OCI-LY3 (cell line): ENCODE measurements at regions not wholly inside any gene's neighbourhood (a gene's known extent, or its start where the extent isn't known, plus 50 kb on each side); places are given as distances from the start of the nearest gene placed in this dataset.

ENCODE experiments used
- H2AFZ ChIP-seq: fragments of 200-600, 300-600 bp; shearing (Covaris generic); 2 replicates; pipeline ENCODE4 v1.6.0; 2014; ENCODE audit warnings: antibody characterized with exemption, low read depth, low read length
- H3K27ac ChIP-seq: fragments of 200-600, 300-600 bp; sonication (generic); 2 replicates; pipeline ENCODE4 v1.5.1; 2014; ENCODE audit warnings: mild to moderate bottlenecking, low read length, moderate library complexity, mixed read lengths
- H3K27me3 ChIP-seq: fragments of 200-600, 300-600 bp; sonication (generic); 2 replicates; pipeline ENCODE4 v1.6.1; 2014; ENCODE audit warnings: low read depth, low read length, mixed read lengths
- H3K36me3 ChIP-seq: fragments of 200-600, 300-600 bp; sonication (generic); replicated peaks from 2 replicates; pipeline ENCODE3; 2014; ENCODE audit warnings: low read depth, low read length, mixed read lengths
- H3K4me1 ChIP-seq: fragments of 300-600, 200-600 bp; sonication (generic); 2 replicates; pipeline ENCODE4 v1.6.1; 2014; ENCODE audit warnings: low read length, mixed read lengths
- H3K4me2 ChIP-seq: fragments of 200-600, 300-600 bp; sonication (generic); 2 replicates; pipeline ENCODE4 v1.6.1; 2014; ENCODE audit warnings: low read length, mixed read lengths
- H3K4me3 ChIP-seq: fragments of 300-600, 200-600 bp; sonication (generic); 2 replicates; pipeline ENCODE4 v1.5.1; 2014; ENCODE audit warnings: antibody characterized with exemption, mild to moderate bottlenecking, low read length, moderate library complexity
- H3K79me2 ChIP-seq: fragments of 300-600, 200-600 bp; shearing (Covaris generic); 2 replicates; pipeline ENCODE4 v1.6.1; 2014; ENCODE audit warnings: mild to moderate bottlenecking, low read length, mixed read lengths
- H3K9ac ChIP-seq: fragments of 300-600, 200-600 bp; shearing (Covaris generic); 2 replicates; pipeline ENCODE4 v1.6.0; 2014; ENCODE audit warnings: mild to moderate bottlenecking, low read length, moderate library complexity
- H3K9me3 ChIP-seq: fragments of 200-600, 300-600 bp; shearing (Covaris generic); 2 replicates; pipeline ENCODE4 v1.6.1; 2014; ENCODE audit warnings: low read length, mixed read lengths; ENCODE audit not compliant: insufficient read depth
- H4K20me1 ChIP-seq: fragments of 200-600, 300-600 bp; sonication (generic); 2 replicates; pipeline ENCODE4 v1.6.1; 2016; ENCODE audit warnings: low read length, mixed read lengths; ENCODE audit not compliant: insufficient read depth
- CTCF ChIP-seq: fragments of 200-600, 300-600 bp; sonication (generic); IDR thresholded peaks from 2 replicates; pipeline ENCODE4 v1.5.1; 2014; ENCODE audit warnings: antibody characterized with exemption, low read length, low read depth
- EZH2phosphoT487 ChIP-seq: fragments of 200-600 bp; shearing (Covaris generic); IDR thresholded peaks from 2 replicates; pipeline ENCODE4 v1.6.1; 2018; ENCODE audit warnings: antibody characterized with exemption, mixed run types, low read depth

- Histone ChIP-seq H4K20me1 (no peaks in the 10 kb centered on the region), H3K4me3 (no peak overlapping the region), H3K36me3 (no peaks in the 10 kb centered on the region), H3K4me2 (no peak overlapping the region), H3K4me1 (no peaks in the 10 kb centered on the region), H3K9me3 (no peaks in the 10 kb centered on the region), H3K9ac (no peak overlapping the region), H3K27me3 (no peaks in the 10 kb centered on the region), H2AFZ (no peak overlapping the region), H3K79me2 (no peaks in the 10 kb centered on the region), H3K27ac (no peak overlapping the region)
- no peak for TF ChIP-seq CTCF
These were observed 515.1 kb upstream of the PLXNA2 start for GRCh38 chr1:208759255-208759654.

- Histone ChIP-seq H3K36me3 (no peaks in the 10 kb centered on the region), H3K27ac (no peak overlapping the region), H3K4me3 (no peak overlapping the region), H3K79me2 (no peaks in the 10 kb centered on the region), H3K27me3 (no peaks in the 10 kb centered on the region), H3K9ac (no peak overlapping the region), H3K4me1 (no peaks in the 10 kb centered on the region), H2AFZ (no peak overlapping the region), H3K4me2 (no peak overlapping the region), H4K20me1 (no peaks in the 10 kb centered on the region), H3K9me3 (no peaks in the 10 kb centered on the region)
- TF ChIP-seq EZH2phosphoT487 (no peak), CTCF (no peak)
These were observed 519.8 kb upstream of the PLXNA2 start for GRCh38 chr1:208763971-208764370.

- Histone ChIP-seq H3K27ac (no peak overlapping the region), H3K27me3 (0 out of 2 replicates have a peak, but pooled peaks cover 2% of the 10 kb centered on the region), H3K4me2 (no peak overlapping the region), H3K9me3 (no peaks in the 10 kb centered on the region), H3K4me3 (no peak overlapping the region), H2AFZ (no peak overlapping the region), H3K36me3 (no peaks in the 10 kb centered on the region), H4K20me1 (no peaks in the 10 kb centered on the region), H3K4me1 (no peaks in the 10 kb centered on the region), H3K9ac (no peak overlapping the region), H3K79me2 (no peaks in the 10 kb centered on the region)
- TF ChIP-seq CTCF, result no peak
- TF ChIP-seq EZH2phosphoT487, result no peak
These were observed 522.6 kb upstream of the PLXNA2 start for GRCh38 chr1:208766832-208767231.

GRCh38 chr1:208767816-208768215 is 523.6 kb upstream of the PLXNA2 start:
- Histone ChIP-seq H3K27me3 (peaks cover 3% of the 10 kb centered on the region; the same call in 1 of the 2 replicates), H3K4me1 (no peaks in the 10 kb centered on the region), H4K20me1 (no peaks in the 10 kb centered on the region), H3K79me2 (no peaks in the 10 kb centered on the region), H3K27ac (no peak overlapping the region), H2AFZ (no peak overlapping the region), H3K4me3 (no peak overlapping the region), H3K9ac (no peak overlapping the region), H3K4me2 (no peak overlapping the region), H3K36me3 (no peaks in the 10 kb centered on the region), H3K9me3 (no peaks in the 10 kb centered on the region)
- TF ChIP-seq CTCF, result no peak
- no peak for TF ChIP-seq EZH2phosphoT487
